Stimulated activated CD4-positive, alpha-beta T cell treated with anti-CD3 and anti-CD28 coated beads, Interleukin-1b, Interleukin-23, amount 100 ng/mL, for 1 hour (primary cell): ENCODE measurements at regions not wholly inside any gene's neighbourhood (a gene's known extent, or its start where the extent isn't known, plus 50 kb on each side); places are given as distances from the start of the nearest gene placed in this dataset.
"Not testable (repeated sequence)": the region's sequence is repeated elsewhere in the genome, so short reads cannot be mapped to it uniquely, and the experiment has no call there.

Experiments used
- DNase-seq, 2 donors: peaks; one replicate each; pipeline ENCODE4 v3.0.0-alpha.2; 2020; ENCODE audit warnings: low read depth in 2 of 2

- DNase-seq = no peak
Observed at GRCh38 chr7:82701949-82702348, 258.4 kb upstream of the CACNA2D1 start.

DNA sequence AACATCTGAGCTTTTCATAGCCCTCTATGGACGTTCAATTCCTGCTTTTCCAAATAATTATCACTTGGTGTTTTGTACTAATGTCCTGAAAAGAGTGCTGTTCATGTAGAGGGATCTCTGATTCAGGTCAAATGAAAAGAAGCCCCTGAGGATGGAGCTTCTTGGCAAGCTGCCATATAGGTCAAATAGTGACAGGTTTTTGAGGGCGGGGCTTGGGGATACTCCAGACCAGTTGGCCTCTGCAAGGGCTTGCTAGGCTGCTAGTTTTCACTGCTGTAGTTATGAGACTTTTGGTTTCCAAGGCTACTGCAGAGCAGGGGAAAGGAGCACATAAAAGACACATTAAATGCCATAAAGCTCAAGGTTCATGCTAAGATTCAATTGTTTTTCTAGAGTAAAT, 257.2 kb upstream of the CACNA2D1 start:
- no peak for DNase-seq

GRCh38 chr7:82699773-82700186, 256.2 kb upstream of the CACNA2D1 start:
- no peak for DNase-seq

DNA sequence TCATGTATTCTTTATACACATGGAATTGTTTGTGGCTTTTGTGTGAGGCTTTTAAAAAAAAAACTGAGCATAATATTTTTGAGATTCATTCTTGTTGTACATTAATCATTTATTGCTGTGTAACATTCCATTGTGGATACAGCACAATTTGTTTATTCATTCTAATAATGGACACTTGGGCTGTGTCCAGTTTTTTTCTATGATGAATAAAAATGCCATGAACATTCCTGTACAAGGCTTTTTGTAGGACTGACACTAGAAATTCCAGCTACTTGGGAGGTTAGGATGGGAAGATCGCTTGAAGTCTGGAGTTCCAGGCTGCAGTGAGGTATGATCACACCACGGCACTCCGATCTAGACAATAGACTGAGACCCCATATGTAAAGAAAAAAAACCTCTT, 254.3 kb upstream of the CACNA2D1 start:
- no peak for DNase-seq

DNA sequence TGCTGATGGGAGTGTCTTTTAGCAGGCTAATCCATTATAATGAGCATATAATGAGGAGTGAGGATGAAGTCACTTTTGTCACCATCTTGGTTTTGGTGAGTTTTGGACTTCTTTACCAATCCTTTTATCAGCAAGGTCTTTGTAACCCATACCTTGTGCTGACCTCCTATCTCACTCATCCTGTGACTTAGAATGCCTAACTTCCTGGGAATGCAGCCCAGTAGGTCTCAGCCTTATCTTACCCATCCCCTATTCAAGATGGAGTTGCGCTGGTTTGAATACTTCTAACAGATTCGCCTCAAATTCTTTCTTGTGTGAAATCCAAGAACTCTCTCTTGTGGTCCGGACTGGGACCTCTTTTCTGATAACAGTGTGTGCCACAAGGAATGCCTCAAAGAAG, 253.1 kb upstream of the CACNA2D1 start:
- no peak for DNase-seq

- no peak for DNase-seq
Observed at GRCh38 chr7:82694022-82694421, 250.4 kb upstream of the CACNA2D1 start.

DNA sequence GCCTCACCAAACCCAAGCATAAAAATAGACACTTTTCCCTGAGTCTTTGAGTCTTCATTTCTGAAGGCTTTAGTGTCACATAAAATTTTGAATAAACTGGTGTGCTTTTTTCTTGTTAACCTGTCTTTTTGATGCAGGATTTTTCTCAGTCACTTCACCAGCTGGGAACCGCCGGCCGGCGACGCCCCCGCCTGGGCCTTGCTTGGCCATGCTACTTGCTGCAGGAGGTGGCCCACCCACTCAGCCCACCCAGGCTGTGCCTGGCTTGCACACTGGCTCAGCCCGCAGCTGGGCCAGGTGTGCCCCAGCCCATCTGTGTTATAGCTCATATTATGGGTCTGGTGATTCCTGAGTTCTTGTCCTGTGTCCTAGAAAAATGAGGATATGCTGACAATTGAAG, 247.4 kb upstream of the CACNA2D1 start:
- no peak for DNase-seq

GRCh38 chr7:82685214-82685613, 241.6 kb upstream of the CACNA2D1 start:
- no peak for DNase-seq

GRCh38 chr7:82678716-82679115, 235.1 kb upstream of the CACNA2D1 start:
- DNase-seq = no peak

DNA sequence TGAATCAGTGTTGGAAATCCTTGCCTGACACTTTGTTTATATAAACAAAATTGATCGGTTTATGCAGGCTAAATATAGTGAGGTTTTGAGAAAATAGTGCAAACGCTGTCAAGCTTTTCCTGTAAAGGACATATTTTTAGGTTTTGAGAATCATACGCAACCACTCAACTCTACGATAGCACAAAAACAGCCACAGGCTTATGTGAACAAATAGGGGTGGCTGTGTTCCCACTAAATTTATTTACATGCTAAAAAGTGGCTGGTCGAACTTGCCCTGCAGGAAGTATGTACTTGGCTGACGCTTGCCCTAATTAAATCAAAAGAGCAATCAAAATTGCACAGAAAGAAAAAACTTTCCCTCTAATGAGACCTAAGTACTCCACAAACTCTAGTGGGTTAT, 234.7 kb upstream of the CACNA2D1 start:
- no peak for DNase-seq

GRCh38 chr7:82677493-82677892, 233.9 kb upstream of the CACNA2D1 start:
- DNase-seq = no peak

- no peak for DNase-seq
Observed at GRCh38 chr7:82676777-82677463, 233.3 kb upstream of the CACNA2D1 start.

GRCh38 chr7:82675396-82675795, 231.8 kb upstream of the CACNA2D1 start:
- no peak for DNase-seq

- no peak for DNase-seq
Observed at GRCh38 chr7:82674268-82674667, 230.7 kb upstream of the CACNA2D1 start.

- DNase-seq = no peak
Observed at GRCh38 chr7:82672078-82672477, 228.5 kb upstream of the CACNA2D1 start.

GRCh38 chr7:82669141-82669540, 225.6 kb upstream of the CACNA2D1 start:
- DNase-seq = no peak

DNA sequence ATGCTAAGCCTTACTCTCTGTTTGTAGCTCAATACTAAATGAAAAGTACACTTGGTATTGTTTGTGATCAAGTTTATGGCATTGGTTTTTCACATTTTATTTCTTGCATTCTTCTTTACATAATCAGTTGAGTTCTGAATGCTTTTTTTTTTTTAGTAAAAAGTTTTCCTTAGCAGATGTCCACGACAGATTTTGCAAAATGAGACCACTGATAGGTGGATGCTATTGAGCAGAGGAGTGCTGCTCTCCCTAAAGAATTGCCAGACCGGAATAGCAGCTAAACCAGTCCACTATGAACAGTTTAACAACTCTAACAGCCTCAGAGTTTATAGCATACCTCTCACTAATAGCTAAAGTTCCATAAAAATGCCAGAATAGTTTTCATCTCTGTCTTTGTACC, 225.1 kb upstream of the CACNA2D1 start:
- DNase-seq = no peak

- no peak for DNase-seq
Observed at GRCh38 chr7:82665966-82666507, 222.5 kb upstream of the CACNA2D1 start.

- no peak for DNase-seq
Observed at GRCh38 chr7:82655965-82656364, 212.4 kb upstream of the CACNA2D1 start.

DNA sequence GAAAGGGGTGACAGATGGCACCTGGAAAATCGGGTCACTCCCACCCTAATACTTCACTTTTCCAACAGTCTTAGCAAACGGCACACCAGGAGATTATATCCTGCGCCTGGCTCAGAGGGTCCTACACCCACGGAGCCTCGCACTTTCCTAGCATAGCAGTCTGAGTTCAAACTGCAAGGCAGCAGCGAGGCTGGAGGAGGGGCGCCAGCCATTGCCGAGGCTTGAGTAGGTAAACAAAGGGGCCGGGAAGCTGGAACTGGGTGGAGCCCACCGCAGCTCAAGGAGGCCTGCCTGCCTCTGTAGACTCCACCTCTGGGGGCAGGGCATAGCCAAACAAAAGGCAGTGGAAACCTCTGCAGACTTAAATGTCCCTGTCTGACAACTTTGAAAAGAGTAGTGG, 206.5 kb upstream of the CACNA2D1 start:
- not testable (repeated sequence) for DNase-seq

DNA sequence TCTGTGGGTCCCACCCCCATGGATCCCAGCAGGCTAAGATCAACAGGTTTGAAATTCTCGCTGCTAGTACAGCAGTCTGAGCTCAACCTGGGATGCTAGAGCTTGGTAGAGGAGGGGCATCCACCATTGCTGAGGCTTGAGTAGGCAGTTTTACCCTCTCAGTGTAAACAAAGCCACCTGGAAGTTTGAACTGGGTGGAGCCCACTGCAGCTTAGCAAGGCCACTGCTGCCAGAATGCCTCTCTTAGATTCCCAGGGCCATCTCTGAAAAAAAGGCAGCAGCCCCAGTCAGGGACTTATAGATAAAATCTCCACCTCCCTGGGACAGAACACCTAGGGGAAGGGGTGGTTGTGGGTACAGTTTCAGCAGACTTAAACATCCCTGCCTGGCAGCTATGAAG, 190.0 kb upstream of the CACNA2D1 start:
- no peak for DNase-seq

DNA sequence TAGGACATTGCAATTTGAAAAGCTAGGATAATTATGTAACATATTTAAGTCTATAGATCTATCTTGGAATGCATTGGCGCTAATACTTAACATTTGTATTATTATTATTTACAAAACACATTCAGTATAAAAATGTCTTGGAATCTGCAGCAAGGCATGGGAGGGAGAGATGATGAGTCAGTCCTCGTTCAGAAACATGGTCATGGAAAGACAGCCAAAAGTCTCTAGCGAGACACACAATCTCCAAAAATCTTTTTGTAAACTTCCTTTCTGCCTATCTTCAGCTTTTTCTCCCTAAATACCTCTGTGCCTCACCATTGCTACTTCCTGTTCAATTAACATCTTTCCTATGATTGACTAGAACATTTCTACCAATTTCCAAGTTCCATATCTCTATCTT, 188.4 kb upstream of the CACNA2D1 start:
- DNase-seq = no peak

DNA sequence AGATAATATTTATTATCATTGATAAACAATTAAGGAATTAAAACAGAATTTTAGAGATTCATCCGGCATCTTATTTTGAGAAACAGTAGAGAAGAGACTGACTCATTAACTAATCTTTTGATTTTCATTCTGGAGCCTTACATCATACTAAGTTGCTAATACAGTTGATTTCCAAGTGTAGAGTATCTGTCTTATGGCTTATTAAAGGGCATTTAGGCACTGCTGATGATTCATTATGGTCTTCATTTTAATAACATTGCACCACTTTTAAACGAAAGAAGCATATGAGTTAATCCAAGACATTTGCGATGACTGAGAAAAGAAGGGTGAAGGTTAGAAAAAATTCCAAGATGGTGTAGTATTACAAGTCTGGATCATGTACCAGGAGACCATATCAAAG, 186.0 kb upstream of the CACNA2D1 start:
- DNase-seq = no peak

DNA sequence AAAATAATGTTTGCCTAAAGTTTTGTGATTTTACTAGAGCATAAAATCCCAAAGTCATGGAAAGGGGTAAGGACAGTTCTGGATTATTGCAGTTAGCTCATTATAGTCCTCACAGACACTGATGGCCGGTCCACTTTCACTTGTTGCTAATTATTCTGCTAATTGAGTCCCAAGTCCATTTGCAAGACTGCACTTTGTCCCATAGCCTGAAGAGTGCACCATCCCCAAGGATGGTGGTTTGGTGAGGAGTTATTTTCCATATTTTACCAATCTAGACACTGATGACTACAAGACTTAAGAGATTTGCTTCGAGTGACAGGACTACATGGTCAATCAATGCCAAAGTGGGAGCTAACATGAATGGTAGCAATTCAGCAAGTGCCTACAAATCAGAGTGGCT, 181.8 kb upstream of the CACNA2D1 start:
- DNase-seq = no peak
